OCI-LY1 (cell line): ENCODE measurements at regions not wholly inside any gene's neighbourhood (a gene's known extent, or its start where the extent isn't known, plus 50 kb on each side); places are given as distances from the start of the nearest gene placed in this dataset.

Experiments
- H2AFZ ChIP-seq: fragments of 200-600 bp; sonication (generic), shearing (Covaris generic); 2 replicates; pipeline ENCODE4 v1.6.0; 2014; ENCODE audit warnings: antibody characterized with exemption, mild to moderate bottlenecking, low read length
- H3F3A ChIP-seq: fragments of 200-600 bp; sonication (generic), shearing (Covaris generic); 2 replicates; pipeline ENCODE4 v1.6.0; 2014; ENCODE audit warnings: mild to moderate bottlenecking, antibody characterized with exemption, low read length, moderate library complexity; ENCODE audit not compliant: insufficient read depth
- H3K27ac ChIP-seq: fragments of 200-600 bp; sonication (generic); 2 replicates; pipeline ENCODE4 v1.5.1; 2014; ENCODE audit warnings: low read length, mixed run types, mild to moderate bottlenecking, low read depth; ENCODE audit not compliant: poor library complexity, severe bottlenecking
- H3K27me3 ChIP-seq: fragments of 200-600 bp; sonication (generic); 2 replicates; pipeline ENCODE4 v1.6.0; 2014; ENCODE audit warnings: antibody characterized with exemption, mild to moderate bottlenecking, low read length, moderate library complexity; ENCODE audit not compliant: insufficient read depth
- H3K36me3 ChIP-seq: fragments of 200-600 bp; sonication (generic); 2 replicates; pipeline ENCODE4 v1.6.1; 2014; ENCODE audit warnings: mild to moderate bottlenecking, antibody characterized with exemption, low read length, moderate library complexity, mixed read lengths; ENCODE audit not compliant: insufficient read depth
- H3K4me1 ChIP-seq: fragments of 200-600 bp; sonication (generic); 2 replicates; pipeline ENCODE4 v1.5.1; 2014; ENCODE audit warnings: mild to moderate bottlenecking, low read length, moderate library complexity; ENCODE audit not compliant: insufficient read depth, severe bottlenecking
- H3K4me2 ChIP-seq: fragments of 200-600 bp; sonication (generic), shearing (Covaris generic); 2 replicates; pipeline ENCODE4 v1.6.1; 2014; ENCODE audit warnings: low read length
- H3K4me3 ChIP-seq: fragments of 200-600 bp; sonication (generic); 2 replicates; pipeline ENCODE4 v1.5.1; 2014; ENCODE audit warnings: low read length, low read depth, mild to moderate bottlenecking, mixed read lengths; ENCODE audit not compliant: poor library complexity, severe bottlenecking
- H3K79me2 ChIP-seq: fragments of 200-600 bp; shearing (Covaris generic); 2 replicates; pipeline ENCODE4 v1.6.1; 2016; ENCODE audit warnings: mixed run types, low read length, mixed read lengths; ENCODE audit not compliant: insufficient read depth
- H3K9ac ChIP-seq: fragments of 200-600 bp; sonication (generic), shearing (Covaris generic); 2 replicates; pipeline ENCODE4 v1.6.1; 2014; ENCODE audit warnings: mild to moderate bottlenecking, low read length, mixed read lengths
- H3K9me2 ChIP-seq: fragments of 200-600 bp; sonication (generic), shearing (Covaris generic); 2 replicates; pipeline ENCODE4 v1.6.1; 2014; ENCODE audit warnings: low read depth, mild to moderate bottlenecking, low read length, mixed read lengths
- H3K9me3 ChIP-seq: fragments of 200-600 bp; shearing (Covaris generic); 2 replicates; pipeline ENCODE4 v1.6.1; 2014; ENCODE audit warnings: low read length, mixed read lengths
- H4K20me1 ChIP-seq: fragments of 200-600 bp; sonication (generic), shearing (Covaris generic); 2 replicates; pipeline ENCODE4 v1.6.0; 2016; ENCODE audit warnings: mild to moderate bottlenecking, low read length; ENCODE audit not compliant: insufficient read depth
- EZH2 ChIP-seq: fragments of 200-600 bp; sonication (generic), shearing (Covaris generic); IDR thresholded peaks from 2 replicates; pipeline ENCODE4 v1.8.0; 2017; ENCODE audit warnings: borderline replicate concordance, mixed run types, mild to moderate bottlenecking, antibody characterized with exemption, low read length, moderate library complexity, mixed read lengths
- TF ChIP-seq, protein P1 (sequence below): fragments of 200-600 bp; sonication (generic), shearing (Covaris generic); IDR thresholded peaks from 2 replicates; pipeline ENCODE4 v1.5.1; 2017; ENCODE audit warnings: mild to moderate bottlenecking, antibody characterized with exemption, low read length, moderate library complexity, mixed read lengths

- Histone ChIP-seq H3K79me2 (no peaks in the 10 kb centered on the region), H3K27ac (no peak overlapping the region), H3K9me3 (no peaks in the 10 kb centered on the region), H3K36me3 (no peaks in the 10 kb centered on the region), H2AFZ (no peak overlapping the region), H3K4me1 (no peaks in the 10 kb centered on the region), H3F3A (no peaks in the 10 kb centered on the region), H3K9ac (no peak overlapping the region), H3K4me3 (no peak overlapping the region), H3K27me3 (no peaks in the 10 kb centered on the region), H3K9me2 (no peaks in the 10 kb centered on the region), H3K4me2 (no peak overlapping the region), H4K20me1 (no peaks in the 10 kb centered on the region)
- TF ChIP-seq, protein P1, sequence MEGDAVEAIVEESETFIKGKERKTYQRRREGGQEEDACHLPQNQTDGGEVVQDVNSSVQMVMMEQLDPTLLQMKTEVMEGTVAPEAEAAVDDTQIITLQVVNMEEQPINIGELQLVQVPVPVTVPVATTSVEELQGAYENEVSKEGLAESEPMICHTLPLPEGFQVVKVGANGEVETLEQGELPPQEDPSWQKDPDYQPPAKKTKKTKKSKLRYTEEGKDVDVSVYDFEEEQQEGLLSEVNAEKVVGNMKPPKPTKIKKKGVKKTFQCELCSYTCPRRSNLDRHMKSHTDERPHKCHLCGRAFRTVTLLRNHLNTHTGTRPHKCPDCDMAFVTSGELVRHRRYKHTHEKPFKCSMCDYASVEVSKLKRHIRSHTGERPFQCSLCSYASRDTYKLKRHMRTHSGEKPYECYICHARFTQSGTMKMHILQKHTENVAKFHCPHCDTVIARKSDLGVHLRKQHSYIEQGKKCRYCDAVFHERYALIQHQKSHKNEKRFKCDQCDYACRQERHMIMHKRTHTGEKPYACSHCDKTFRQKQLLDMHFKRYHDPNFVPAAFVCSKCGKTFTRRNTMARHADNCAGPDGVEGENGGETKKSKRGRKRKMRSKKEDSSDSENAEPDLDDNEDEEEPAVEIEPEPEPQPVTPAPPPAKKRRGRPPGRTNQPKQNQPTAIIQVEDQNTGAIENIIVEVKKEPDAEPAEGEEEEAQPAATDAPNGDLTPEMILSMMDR = no peak
- TF ChIP-seq EZH2 = no peak
Observed at GRCh38 chr20:6533761-6534479, 233.6 kb upstream of the BMP2 start.

DNA sequence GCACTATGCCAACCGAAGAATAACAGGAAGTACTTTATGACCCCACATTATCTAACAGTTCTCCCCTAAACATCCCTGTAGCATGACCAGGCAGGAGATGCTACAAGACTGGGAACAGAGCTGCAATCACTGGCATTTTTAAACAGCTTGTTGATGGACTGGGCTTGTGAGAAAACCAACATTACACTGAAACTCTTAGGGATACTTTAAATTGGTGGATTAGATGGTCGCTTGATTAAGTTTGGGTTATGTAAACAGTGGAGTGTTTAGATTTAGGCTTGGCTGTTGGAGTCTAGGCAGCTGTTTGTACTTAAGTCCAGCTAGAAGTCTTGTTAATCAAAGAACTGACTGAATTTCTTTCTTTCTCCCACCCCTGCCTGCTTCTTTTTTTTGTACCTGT is 234.1 kb upstream of the BMP2 start:
- Histone ChIP-seq H3K9me2 (no peaks in the 10 kb centered on the region), H3K27ac (no peak overlapping the region), H3K36me3 (no peaks in the 10 kb centered on the region), H3K4me2 (no peak overlapping the region), H3K4me1 (no peaks in the 10 kb centered on the region), H3K9me3 (no peaks in the 10 kb centered on the region), H3K79me2 (no peaks in the 10 kb centered on the region), H3K9ac (no peak overlapping the region), H3F3A (no peaks in the 10 kb centered on the region), H2AFZ (no peak overlapping the region), H3K27me3 (no peaks in the 10 kb centered on the region), H4K20me1 (no peaks in the 10 kb centered on the region), H3K4me3 (no peak overlapping the region)
- TF ChIP-seq, protein P1 = no peak
- no peak for TF ChIP-seq EZH2

DNA sequence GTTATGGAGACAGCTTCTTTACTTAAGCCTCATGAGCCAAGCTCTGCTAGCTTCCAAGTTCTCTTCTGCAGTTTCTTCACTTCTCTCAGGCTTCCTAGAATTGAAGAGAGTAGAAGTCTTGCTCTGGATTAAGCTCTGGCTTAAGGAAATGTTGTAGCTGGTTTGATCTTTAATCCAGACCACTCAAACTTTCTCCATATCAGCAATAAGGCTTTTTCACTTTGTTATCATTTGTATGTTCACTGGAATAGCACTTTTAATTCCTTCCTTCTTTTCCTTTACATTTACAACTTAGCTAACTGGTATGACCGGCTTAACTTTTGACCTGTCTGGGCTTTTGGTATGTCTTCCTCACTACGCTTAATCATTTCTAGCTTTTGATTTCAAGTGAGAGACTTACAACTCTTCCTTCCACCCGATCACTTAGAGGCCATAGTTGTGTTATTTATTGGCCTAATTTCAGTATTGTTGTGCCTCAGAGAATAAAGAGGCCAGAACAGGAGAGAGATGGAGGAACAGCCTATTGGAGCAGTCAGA is 236.6 kb upstream of the BMP2 start:
- H3K27ac ChIP-seq = no peak overlapping the region
- H3K4me1 ChIP-seq = no peaks in the 10 kb centered on the region
- H3K9me3 ChIP-seq = no peaks in the 10 kb centered on the region
- no peaks in the 10 kb centered on the region for H3K79me2 ChIP-seq
- no peak overlapping the region for H3K4me3 ChIP-seq
- no peaks in the 10 kb centered on the region for H3K36me3 ChIP-seq
- H3K27me3 ChIP-seq = no peaks in the 10 kb centered on the region
- H3K9ac ChIP-seq = no peak overlapping the region
- H3F3A ChIP-seq = no peaks in the 10 kb centered on the region
- TF ChIP-seq, protein P1 = no peak
- TF ChIP-seq EZH2 = no peak
- H3K4me2 ChIP-seq = no peak overlapping the region
- H3K9me2 ChIP-seq = no peaks in the 10 kb centered on the region
- no peak overlapping the region for H2AFZ ChIP-seq
- no peaks in the 10 kb centered on the region for H4K20me1 ChIP-seq
